WTC11 (cell line): ENCODE measurements at regions not wholly inside any gene's neighbourhood (a gene's known extent, or its start where the extent isn't known, plus 50 kb on each side); places are given as distances from the start of the nearest gene placed in this dataset.

Experiments
- ATAC-seq: fragments of 200-7000 bp; cut with Tn5 transposase; 2 replicates; pipeline ENCODE4 v1.10.0; 2021; ENCODE audit warnings: mild to moderate bottlenecking, moderate library complexity
- CTCF ChIA-PET: fragments of 300-600 bp; sonication (Branson Sonifier 250); formaldehyde crosslinking; loops from one replicate; lab custom pipeline; 2021; ENCODE audit warnings: antibody characterized with exemption; lab: Charles Lee
- POLR2A ChIA-PET: fragments of 350-600 bp; sonication (Branson Sonifier 250); formaldehyde crosslinking; loops from one replicate; lab custom pipeline; 2021; ENCODE audit warnings: antibody characterized with exemption; lab: Charles Lee
- DNase-seq: peaks from one replicate; pipeline ENCODE4 v3.0.0; 2021; ENCODE audit warnings: low spot score
- H3K27ac Mint-ChIP-seq: 2 replicates; pipeline ENCODE4 v1.8.0; 2021; ENCODE audit warnings: mixed read lengths
- H3K27me3 Mint-ChIP-seq: 2 replicates; pipeline ENCODE4 v1.8.0; 2021; ENCODE audit warnings: low read depth, mild to moderate bottlenecking, moderate library complexity, mixed read lengths
- H3K36me3 Mint-ChIP-seq: 2 replicates; pipeline ENCODE4 v1.8.0; 2021; ENCODE audit warnings: mixed read lengths
- H3K4me1 Mint-ChIP-seq: 2 replicates; pipeline ENCODE4 v1.8.0; 2022; ENCODE audit warnings: mixed read lengths
- H3K4me3 Mint-ChIP-seq: 2 replicates; pipeline ENCODE4 v1.8.0; 2021; ENCODE audit warnings: mild to moderate bottlenecking, moderate library complexity, mixed read lengths
- H3K9me3 Mint-ChIP-seq: 2 replicates; pipeline ENCODE4 v1.8.0; 2021; ENCODE audit warnings: mixed read lengths
- ELF4 ChIP-seq: sonication (generic); formaldehyde crosslinking; IDR thresholded peaks from 2 replicates; pipeline ENCODE4 v1.8.1; 2022; ENCODE audit warnings: low read depth, mild to moderate bottlenecking, moderate library complexity, missing genetic modification reagents
- FOXP1 ChIP-seq: sonication (generic); formaldehyde crosslinking; IDR thresholded peaks from 2 replicates; pipeline ENCODE4 v1.8.0; 2022; ENCODE audit warnings: missing genetic modification reagents, mild to moderate bottlenecking, moderate library complexity, borderline replicate concordance
- GTF2I ChIP-seq: fragments of 250-450 bp; sonication (Bioruptor Pico); conservative IDR thresholded peaks from 2 replicates; pipeline ENCODE4 v1.4.0; 2021; ENCODE audit warnings: mild to moderate bottlenecking
- HMGA2 ChIP-seq: fragments of 250-450 bp; sonication (Bioruptor Pico); IDR thresholded peaks from 2 replicates; pipeline ENCODE4 v1.4.0; 2021; ENCODE audit warnings: mild to moderate bottlenecking, moderate library complexity
- JAZF1 ChIP-seq: fragments of 250-450 bp; sonication (Bioruptor Pico); IDR thresholded peaks from 2 replicates; pipeline ENCODE4 v1.9.0; 2021; ENCODE audit warnings: moderate library complexity, mild to moderate bottlenecking, inconsistent platforms
- KAT7 ChIP-seq: sonication (generic); formaldehyde crosslinking; IDR thresholded peaks from 2 replicates; pipeline ENCODE4 v1.8.1; 2023; ENCODE audit warnings: missing genetic modification reagents, mild to moderate bottlenecking, borderline replicate concordance
- MYBL2 ChIP-seq: sonication (generic); formaldehyde crosslinking; IDR thresholded peaks from 2 replicates; pipeline ENCODE4 v1.8.1; 2023; ENCODE audit warnings: mild to moderate bottlenecking, moderate library complexity, missing genetic modification reagents
- ZNF138 ChIP-seq: sonication (generic); formaldehyde crosslinking; conservative IDR thresholded peaks from 2 replicates; pipeline ENCODE4 v1.8.1; 2022; ENCODE audit warnings: mild to moderate bottlenecking, moderate library complexity, missing genetic modification reagents
- ZNF219 ChIP-seq: sonication (generic); formaldehyde crosslinking; IDR thresholded peaks from 2 replicates; pipeline ENCODE4 v1.8.0; 2023; ENCODE audit warnings: missing genetic modification reagents, mild to moderate bottlenecking, borderline replicate concordance
- ZNF317 ChIP-seq: sonication (generic); formaldehyde crosslinking; IDR thresholded peaks from 2 replicates; pipeline ENCODE4 v1.8.1; 2023; ENCODE audit warnings: low read depth, mild to moderate bottlenecking, moderate library complexity, missing genetic modification reagents, borderline replicate concordance
- ZNF396 ChIP-seq: fragments of 250-450 bp; sonication (Bioruptor Pico); IDR thresholded peaks from 2 replicates; pipeline ENCODE4 v1.8.0; 2021; ENCODE audit warnings: mild to moderate bottlenecking, moderate library complexity, borderline replicate concordance
- ZNF423 ChIP-seq: fragments of 250-450 bp; sonication (Bioruptor Pico); IDR thresholded peaks from 2 replicates; pipeline ENCODE4 v2.1.2; 2022; ENCODE audit warnings: mild to moderate bottlenecking, moderate library complexity
- TF ChIP-seq, protein P1 (sequence below): sonication (generic); formaldehyde crosslinking; IDR thresholded peaks from 2 replicates; pipeline ENCODE4 v1.8.1; 2023; ENCODE audit warnings: mild to moderate bottlenecking, missing genetic modification reagents
- TF ChIP-seq, protein P2 (sequence below): sonication (generic); formaldehyde crosslinking; IDR thresholded peaks from 2 replicates; pipeline ENCODE4 v1.8.1; 2022; ENCODE audit warnings: mild to moderate bottlenecking, missing genetic modification reagents, moderate library complexity, borderline replicate concordance
- TF ChIP-seq, protein P3 (sequence below): fragments of 200-600 bp; IDR thresholded peaks from 2 replicates; pipeline ENCODE4 v1.8.0; 2022; ENCODE audit warnings: antibody characterized with exemption
- TF ChIP-seq, protein P4 (sequence below): sonication (generic); formaldehyde crosslinking; IDR thresholded peaks from 2 replicates; pipeline ENCODE4 v1.8.1; 2023; ENCODE audit warnings: mild to moderate bottlenecking, missing genetic modification reagents, moderate library complexity
- TF ChIP-seq, protein P5 (sequence below): fragments of 250-450 bp; sonication (Bioruptor Pico); IDR thresholded peaks from 2 replicates; pipeline ENCODE4 v1.9.0; 2021; ENCODE audit warnings: mild to moderate bottlenecking
- TF ChIP-seq, protein P6 (sequence below): fragments of 250-450 bp; sonication (Bioruptor Pico); IDR thresholded peaks from 2 replicates; pipeline ENCODE4 v2.1.2; 2022; ENCODE audit warnings: mild to moderate bottlenecking, moderate library complexity
- TF ChIP-seq, protein P7 (sequence below): sonication (generic); formaldehyde crosslinking; IDR thresholded peaks from 2 replicates; pipeline ENCODE4 v1.8.1; 2022; ENCODE audit warnings: missing genetic modification reagents, borderline replicate concordance

DNA sequence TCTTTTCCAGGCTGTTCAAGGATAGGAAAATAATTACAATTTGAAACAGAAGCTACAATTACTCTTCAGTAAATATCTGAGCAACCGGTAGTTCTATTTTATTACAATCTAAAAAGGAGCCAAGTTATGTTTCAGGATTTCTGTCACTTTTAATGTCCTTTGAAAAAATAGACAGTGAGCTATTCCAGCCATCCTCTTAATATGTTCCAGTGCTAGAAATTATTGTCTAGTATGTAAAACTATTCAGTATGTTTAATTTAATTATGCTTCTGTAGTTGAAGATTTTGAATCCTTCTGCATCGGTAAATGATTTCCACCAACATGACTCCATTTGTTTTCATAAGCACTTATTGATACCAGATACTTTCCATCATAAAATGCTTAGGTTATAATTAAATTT, 129.6 kb upstream of the SEMA3D start:
- H3K27me3 Mint-ChIP-seq = no peaks in the 10 kb centered on the region
- DNase-seq (no peak), ATAC-seq (no peak)
- H3K4me3 Mint-ChIP-seq = no peak overlapping the region
- TF ChIP-seq JAZF1 (CRISPR knock-in tag) (no peak), ZNF138 (CRISPR knock-in tag) (no peak), ELF4 (no peak), ZNF219 (CRISPR knock-in tag) (no peak), HMGA2 (CRISPR knock-in tag) (no peak), ZNF317 (CRISPR knock-in tag) (no peak), ZNF396 (CRISPR knock-in tag) (no peak), FOXP1 (CRISPR knock-in tag) (no peak), GTF2I (no peak), ZNF423 (no peak), KAT7 (CRISPR knock-in tag) (no peak), MYBL2 (CRISPR knock-in tag) (no peak)
- TF ChIP-seq, protein P1, sequence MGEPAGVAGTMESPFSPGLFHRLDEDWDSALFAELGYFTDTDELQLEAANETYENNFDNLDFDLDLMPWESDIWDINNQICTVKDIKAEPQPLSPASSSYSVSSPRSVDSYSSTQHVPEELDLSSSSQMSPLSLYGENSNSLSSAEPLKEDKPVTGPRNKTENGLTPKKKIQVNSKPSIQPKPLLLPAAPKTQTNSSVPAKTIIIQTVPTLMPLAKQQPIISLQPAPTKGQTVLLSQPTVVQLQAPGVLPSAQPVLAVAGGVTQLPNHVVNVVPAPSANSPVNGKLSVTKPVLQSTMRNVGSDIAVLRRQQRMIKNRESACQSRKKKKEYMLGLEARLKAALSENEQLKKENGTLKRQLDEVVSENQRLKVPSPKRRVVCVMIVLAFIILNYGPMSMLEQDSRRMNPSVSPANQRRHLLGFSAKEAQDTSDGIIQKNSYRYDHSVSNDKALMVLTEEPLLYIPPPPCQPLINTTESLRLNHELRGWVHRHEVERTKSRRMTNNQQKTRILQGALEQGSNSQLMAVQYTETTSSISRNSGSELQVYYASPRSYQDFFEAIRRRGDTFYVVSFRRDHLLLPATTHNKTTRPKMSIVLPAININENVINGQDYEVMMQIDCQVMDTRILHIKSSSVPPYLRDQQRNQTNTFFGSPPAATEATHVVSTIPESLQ = no peak
- TF ChIP-seq, protein P2, sequence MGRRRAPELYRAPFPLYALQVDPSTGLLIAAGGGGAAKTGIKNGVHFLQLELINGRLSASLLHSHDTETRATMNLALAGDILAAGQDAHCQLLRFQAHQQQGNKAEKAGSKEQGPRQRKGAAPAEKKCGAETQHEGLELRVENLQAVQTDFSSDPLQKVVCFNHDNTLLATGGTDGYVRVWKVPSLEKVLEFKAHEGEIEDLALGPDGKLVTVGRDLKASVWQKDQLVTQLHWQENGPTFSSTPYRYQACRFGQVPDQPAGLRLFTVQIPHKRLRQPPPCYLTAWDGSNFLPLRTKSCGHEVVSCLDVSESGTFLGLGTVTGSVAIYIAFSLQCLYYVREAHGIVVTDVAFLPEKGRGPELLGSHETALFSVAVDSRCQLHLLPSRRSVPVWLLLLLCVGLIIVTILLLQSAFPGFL (CRISPR knock-in tag) = no peak
- TF ChIP-seq, protein P3, sequence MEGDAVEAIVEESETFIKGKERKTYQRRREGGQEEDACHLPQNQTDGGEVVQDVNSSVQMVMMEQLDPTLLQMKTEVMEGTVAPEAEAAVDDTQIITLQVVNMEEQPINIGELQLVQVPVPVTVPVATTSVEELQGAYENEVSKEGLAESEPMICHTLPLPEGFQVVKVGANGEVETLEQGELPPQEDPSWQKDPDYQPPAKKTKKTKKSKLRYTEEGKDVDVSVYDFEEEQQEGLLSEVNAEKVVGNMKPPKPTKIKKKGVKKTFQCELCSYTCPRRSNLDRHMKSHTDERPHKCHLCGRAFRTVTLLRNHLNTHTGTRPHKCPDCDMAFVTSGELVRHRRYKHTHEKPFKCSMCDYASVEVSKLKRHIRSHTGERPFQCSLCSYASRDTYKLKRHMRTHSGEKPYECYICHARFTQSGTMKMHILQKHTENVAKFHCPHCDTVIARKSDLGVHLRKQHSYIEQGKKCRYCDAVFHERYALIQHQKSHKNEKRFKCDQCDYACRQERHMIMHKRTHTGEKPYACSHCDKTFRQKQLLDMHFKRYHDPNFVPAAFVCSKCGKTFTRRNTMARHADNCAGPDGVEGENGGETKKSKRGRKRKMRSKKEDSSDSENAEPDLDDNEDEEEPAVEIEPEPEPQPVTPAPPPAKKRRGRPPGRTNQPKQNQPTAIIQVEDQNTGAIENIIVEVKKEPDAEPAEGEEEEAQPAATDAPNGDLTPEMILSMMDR = no peak
- TF ChIP-seq, protein P4, sequence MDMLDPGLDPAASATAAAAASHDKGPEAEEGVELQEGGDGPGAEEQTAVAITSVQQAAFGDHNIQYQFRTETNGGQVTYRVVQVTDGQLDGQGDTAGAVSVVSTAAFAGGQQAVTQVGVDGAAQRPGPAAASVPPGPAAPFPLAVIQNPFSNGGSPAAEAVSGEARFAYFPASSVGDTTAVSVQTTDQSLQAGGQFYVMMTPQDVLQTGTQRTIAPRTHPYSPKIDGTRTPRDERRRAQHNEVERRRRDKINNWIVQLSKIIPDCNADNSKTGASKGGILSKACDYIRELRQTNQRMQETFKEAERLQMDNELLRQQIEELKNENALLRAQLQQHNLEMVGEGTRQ = no peak
- TF ChIP-seq, protein P5, sequence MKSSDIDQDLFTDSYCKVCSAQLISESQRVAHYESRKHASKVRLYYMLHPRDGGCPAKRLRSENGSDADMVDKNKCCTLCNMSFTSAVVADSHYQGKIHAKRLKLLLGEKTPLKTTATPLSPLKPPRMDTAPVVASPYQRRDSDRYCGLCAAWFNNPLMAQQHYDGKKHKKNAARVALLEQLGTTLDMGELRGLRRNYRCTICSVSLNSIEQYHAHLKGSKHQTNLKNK (CRISPR knock-in tag) = no peak
- TF ChIP-seq, protein P6, sequence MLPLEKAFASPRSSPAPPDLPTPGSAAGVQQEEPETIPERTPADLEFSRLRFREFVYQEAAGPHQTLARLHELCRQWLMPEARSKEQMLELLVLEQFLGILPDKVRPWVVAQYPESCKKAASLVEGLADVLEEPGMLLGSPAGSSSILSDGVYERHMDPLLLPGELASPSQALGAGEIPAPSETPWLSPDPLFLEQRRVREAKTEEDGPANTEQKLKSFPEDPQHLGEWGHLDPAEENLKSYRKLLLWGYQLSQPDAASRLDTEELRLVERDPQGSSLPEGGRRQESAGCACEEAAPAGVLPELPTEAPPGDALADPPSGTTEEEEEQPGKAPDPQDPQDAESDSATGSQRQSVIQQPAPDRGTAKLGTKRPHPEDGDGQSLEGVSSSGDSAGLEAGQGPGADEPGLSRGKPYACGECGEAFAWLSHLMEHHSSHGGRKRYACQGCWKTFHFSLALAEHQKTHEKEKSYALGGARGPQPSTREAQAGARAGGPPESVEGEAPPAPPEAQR (CRISPR knock-in tag) = no peak
- TF ChIP-seq, protein P7, sequence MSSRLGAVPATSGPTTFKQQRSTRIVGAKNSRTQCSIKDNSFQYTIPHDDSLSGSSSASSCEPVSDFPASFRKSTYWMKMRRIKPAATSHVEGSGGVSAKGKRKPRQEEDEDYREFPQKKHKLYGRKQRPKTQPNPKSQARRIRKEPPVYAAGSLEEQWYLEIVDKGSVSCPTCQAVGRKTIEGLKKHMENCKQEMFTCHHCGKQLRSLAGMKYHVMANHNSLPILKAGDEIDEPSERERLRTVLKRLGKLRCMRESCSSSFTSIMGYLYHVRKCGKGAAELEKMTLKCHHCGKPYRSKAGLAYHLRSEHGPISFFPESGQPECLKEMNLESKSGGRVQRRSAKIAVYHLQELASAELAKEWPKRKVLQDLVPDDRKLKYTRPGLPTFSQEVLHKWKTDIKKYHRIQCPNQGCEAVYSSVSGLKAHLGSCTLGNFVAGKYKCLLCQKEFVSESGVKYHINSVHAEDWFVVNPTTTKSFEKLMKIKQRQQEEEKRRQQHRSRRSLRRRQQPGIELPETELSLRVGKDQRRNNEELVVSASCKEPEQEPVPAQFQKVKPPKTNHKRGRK (CRISPR knock-in tag) = no peak
- no peaks in the 10 kb centered on the region for H3K9me3 Mint-ChIP-seq
- peaks cover 6% of the 10 kb centered on the region for H3K4me1 Mint-ChIP-seq
- H3K27ac Mint-ChIP-seq = no peak overlapping the region
- ChIA-PET POLR2A (no interaction called here), CTCF (no interaction called here)
- no peaks in the 10 kb centered on the region for H3K36me3 Mint-ChIP-seq
